Stimulated activated effector memory CD8-positive, alpha-beta T cell treated with anti-CD3 and anti-CD28 coated beads, Interleukin-12 subunit alpha, Interleukin-12 subunit beta, amount 100 ng/mL, for 72 hours (primary cell): ENCODE measurements at regions not wholly inside any gene's neighbourhood (a gene's known extent, or its start where the extent isn't known, plus 50 kb on each side); places are given as distances from the start of the nearest gene placed in this dataset.
"Not testable (repeated sequence)": the region's sequence is repeated elsewhere in the genome, so short reads cannot be mapped to it uniquely, and the experiment has no call there.

Experiments used
- ATAC-seq: fragments of 150-1000 bp; cut with Tn5 transposase; 2 replicates; pipeline ENCODE4 v1.10.0; 2021
- DNase-seq, 2 donors: peaks; one replicate each; pipeline ENCODE4 v3.0.0; 2021 to 2022; ENCODE audit warnings: low spot score in 2 of 2
- H3K27ac Mint-ChIP-seq: one replicate; pipeline ENCODE4 v1.8.0; 2022; ENCODE audit warnings: mild to moderate bottlenecking, mixed read lengths
- H3K36me3 Mint-ChIP-seq: one replicate; pipeline ENCODE4 v1.8.0; 2022; ENCODE audit warnings: mild to moderate bottlenecking, mixed read lengths
- H3K4me1 Mint-ChIP-seq: one replicate; pipeline ENCODE4 v1.8.0; 2022; ENCODE audit warnings: mixed read lengths
- H3K4me3 Mint-ChIP-seq: one replicate; pipeline ENCODE4 v1.8.0; 2022; ENCODE audit warnings: mild to moderate bottlenecking, mixed read lengths
- H3K9me3 Mint-ChIP-seq: one replicate; pipeline ENCODE4 v1.8.0; 2022; ENCODE audit warnings: mixed read lengths

- Mint-ChIP-seq H3K4me3 (no peak overlapping the region), H3K36me3 (no peaks in the 10 kb centered on the region), H3K9me3 (peaks cover 18% of the 10 kb centered on the region), H3K4me1 (no peaks in the 10 kb centered on the region), H3K27ac (no peak overlapping the region)
- DNase-seq (no peak), ATAC-seq (no peak)
These were observed 209.6 kb upstream of the PDE4D start for GRCh38 chr5:60102961-60103693.

- Mint-ChIP-seq H3K27ac (no peak overlapping the region), H3K4me3 (no peak overlapping the region), H3K9me3 (peaks cover 18% of the 10 kb centered on the region), H3K36me3 (no peaks in the 10 kb centered on the region), H3K4me1 (no peaks in the 10 kb centered on the region)
- DNase-seq, result no peak
- ATAC-seq, result no peak
These were observed 208.0 kb upstream of the PDE4D start for GRCh38 chr5:60101573-60101972.

- ATAC-seq, result no peak
- DNase-seq, result no peak
- no peaks in the 10 kb centered on the region for H3K36me3 Mint-ChIP-seq
- H3K4me1 Mint-ChIP-seq, result no peaks in the 10 kb centered on the region
- H3K27ac Mint-ChIP-seq, result no peak overlapping the region
- H3K9me3 Mint-ChIP-seq, result peaks cover 17% of the 10 kb centered on the region
- no peak overlapping the region for H3K4me3 Mint-ChIP-seq
These were observed 199.3 kb upstream of the PDE4D start for GRCh38 chr5:60092671-60093422.

GRCh38 chr5:60086583-60086982 lies 193.1 kb upstream of the PDE4D start:
- peaks cover 25% of the 10 kb centered on the region for H3K9me3 Mint-ChIP-seq
- no peak for ATAC-seq

GRCh38 chr5:60084226-60084625 lies 190.7 kb upstream of the PDE4D start:
- DNase-seq, result no peak
- no peaks in the 10 kb centered on the region for H3K36me3 Mint-ChIP-seq
- no peaks in the 10 kb centered on the region for H3K4me1 Mint-ChIP-seq
- no peak for ATAC-seq
- no peak overlapping the region for H3K4me3 Mint-ChIP-seq
- H3K9me3 Mint-ChIP-seq, result peaks cover 30% of the 10 kb centered on the region
- no peak overlapping the region for H3K27ac Mint-ChIP-seq

More at GRCh38 chr5:60086583-60086982, 193.1 kb upstream of the PDE4D start:
- Mint-ChIP-seq H3K4me3 (no peak overlapping the region), H3K4me1 (no peaks in the 10 kb centered on the region), H3K27ac (no peak overlapping the region), H3K36me3 (no peaks in the 10 kb centered on the region)
- DNase-seq, result no peak

GRCh38 chr5:60077292-60077691 lies 183.8 kb upstream of the PDE4D start:
- H3K4me3 Mint-ChIP-seq, result no peak overlapping the region

GRCh38 chr5:60076746-60077145 lies 183.2 kb upstream of the PDE4D start:
- peak; percentile 26 for ATAC-seq
- Mint-ChIP-seq H3K36me3 (peaks cover 5% of the 10 kb centered on the region), H3K4me1 (no peaks in the 10 kb centered on the region), H3K4me3 (no peak overlapping the region), H3K9me3 (peaks cover 43% of the 10 kb centered on the region), H3K27ac (no peak overlapping the region)
- DNase-seq, result no peak

More at GRCh38 chr5:60077292-60077691, 183.8 kb upstream of the PDE4D start:
- Mint-ChIP-seq H3K27ac (no peak overlapping the region), H3K9me3 (peaks cover 40% of the 10 kb centered on the region), H3K4me1 (no peaks in the 10 kb centered on the region), H3K36me3 (peaks cover 5% of the 10 kb centered on the region)
- DNase-seq (no peak), ATAC-seq (peak; percentile 8)

GRCh38 chr5:60066502-60066901 lies 173.0 kb upstream of the PDE4D start:
- no peak overlapping the region for H3K4me3 Mint-ChIP-seq
- no peak for ATAC-seq
- no peaks in the 10 kb centered on the region for H3K4me1 Mint-ChIP-seq
- DNase-seq, result no peak
- H3K36me3 Mint-ChIP-seq, result no peaks in the 10 kb centered on the region
- H3K27ac Mint-ChIP-seq, result no peak overlapping the region
- H3K9me3 Mint-ChIP-seq, result peaks cover 13% of the 10 kb centered on the region

GRCh38 chr5:60060389-60060788 lies 166.9 kb upstream of the PDE4D start:
- no peaks in the 10 kb centered on the region for H3K36me3 Mint-ChIP-seq
- H3K9me3 Mint-ChIP-seq, result peaks cover 11% of the 10 kb centered on the region
- no peaks in the 10 kb centered on the region for H3K4me1 Mint-ChIP-seq
- H3K4me3 Mint-ChIP-seq, result no peak overlapping the region
- H3K27ac Mint-ChIP-seq, result no peak overlapping the region
- ATAC-seq, result no peak
- no peak for DNase-seq

- no peak overlapping the region for H3K27ac Mint-ChIP-seq
- no peak overlapping the region for H3K4me3 Mint-ChIP-seq
- no peaks in the 10 kb centered on the region for H3K4me1 Mint-ChIP-seq
- peaks cover 10% of the 10 kb centered on the region for H3K9me3 Mint-ChIP-seq
- DNase-seq (no peak), ATAC-seq (no peak)
- H3K36me3 Mint-ChIP-seq, result no peaks in the 10 kb centered on the region
These were observed 162.7 kb upstream of the PDE4D start for GRCh38 chr5:60056191-60056590.

- no peak for ATAC-seq
- no peak overlapping the region for H3K27ac Mint-ChIP-seq
- peaks cover 13% of the 10 kb centered on the region for H3K9me3 Mint-ChIP-seq
- no peaks in the 10 kb centered on the region for H3K36me3 Mint-ChIP-seq
- H3K4me1 Mint-ChIP-seq, result no peaks in the 10 kb centered on the region
- DNase-seq, result no peak
- H3K4me3 Mint-ChIP-seq, result no peak overlapping the region
These were observed 161.6 kb upstream of the PDE4D start for GRCh38 chr5:60055168-60055567.

- H3K9me3 Mint-ChIP-seq, H3K4me3 Mint-ChIP-seq, DNase-seq, H3K36me3 Mint-ChIP-seq, ATAC-seq, H3K27ac Mint-ChIP-seq, H3K4me1 Mint-ChIP-seq: not testable (repeated sequence)
These were observed 148.6 kb upstream of the PDE4D start for GRCh38 chr5:60041996-60042664.

GRCh38 chr5:60041508-60041907 lies 148.0 kb upstream of the PDE4D start:
- DNase-seq, H3K4me1 Mint-ChIP-seq, H3K27ac Mint-ChIP-seq, H3K36me3 Mint-ChIP-seq, ATAC-seq, H3K4me3 Mint-ChIP-seq, H3K9me3 Mint-ChIP-seq: not testable (repeated sequence)

- H3K27ac Mint-ChIP-seq, result no peak overlapping the region
- no peak overlapping the region for H3K4me3 Mint-ChIP-seq
- no peaks in the 10 kb centered on the region for H3K36me3 Mint-ChIP-seq
- ATAC-seq (no peak), DNase-seq (no peak)
- no peaks in the 10 kb centered on the region for H3K4me1 Mint-ChIP-seq
- H3K9me3 Mint-ChIP-seq, result no peaks in the 10 kb centered on the region
These were observed 142.8 kb upstream of the PDE4D start for GRCh38 chr5:60036192-60036938.

GRCh38 chr5:60026161-60026560 lies 132.6 kb upstream of the PDE4D start:
- peaks cover 14% of the 10 kb centered on the region for H3K9me3 Mint-ChIP-seq
- H3K27ac Mint-ChIP-seq, result no peak overlapping the region
- DNase-seq (no peak), ATAC-seq (no peak)
- no peaks in the 10 kb centered on the region for H3K36me3 Mint-ChIP-seq
- H3K4me3 Mint-ChIP-seq, result no peak overlapping the region
- no peaks in the 10 kb centered on the region for H3K4me1 Mint-ChIP-seq
